T-helper 2 cell treated with Interferon-gamma antibody and Interleukin-4, amounts not matched to agents 5 μg/mL and 100 μg/mL, for 36 hours (primary cell): ENCODE measurements at regions not wholly inside any gene's neighbourhood (a gene's known extent, or its start where the extent isn't known, plus 50 kb on each side); places are given as distances from the start of the nearest gene placed in this dataset.
"Not testable (repeated sequence)": the region's sequence is repeated elsewhere in the genome, so short reads cannot be mapped to it uniquely, and the experiment has no call there.

Experiments
- DNase-seq: peaks from one replicate; pipeline ENCODE4 v3.0.0; 2021; ENCODE audit warnings: low spot score
- H3K27ac Mint-ChIP-seq: one replicate; pipeline ENCODE4 v1.8.0; 2021; ENCODE audit warnings: mild to moderate bottlenecking, mixed read lengths
- H3K27me3 Mint-ChIP-seq: one replicate; pipeline ENCODE4 v1.8.0; 2021; ENCODE audit warnings: low read depth, mixed read lengths
- H3K36me3 Mint-ChIP-seq: one replicate; pipeline ENCODE4 v1.8.0; 2021; ENCODE audit warnings: low read depth, mixed read lengths
- H3K4me1 Mint-ChIP-seq: one replicate; pipeline ENCODE4 v1.8.0; 2021; ENCODE audit warnings: low read depth, mixed read lengths
- H3K4me3 Mint-ChIP-seq: one replicate; pipeline ENCODE4 v1.8.0; 2022; ENCODE audit warnings: mild to moderate bottlenecking, moderate library complexity, mixed read lengths
- H3K9me3 Mint-ChIP-seq: one replicate; pipeline ENCODE4 v1.8.0; 2021; ENCODE audit warnings: mixed read lengths

- not testable (repeated sequence) for H3K27ac Mint-ChIP-seq, H3K9me3 Mint-ChIP-seq
Observed at GRCh38 chr16:29138698-29139097, 153.8 kb downstream of the LAT start.

GRCh38 chr16:29137894-29138662, 153.2 kb downstream of the LAT start:
- H3K9me3 Mint-ChIP-seq, H3K36me3 Mint-ChIP-seq, H3K4me3 Mint-ChIP-seq, DNase-seq, H3K27me3 Mint-ChIP-seq, H3K4me1 Mint-ChIP-seq: not testable (repeated sequence)
- peak overlapping the region; percentile 26 for H3K27ac Mint-ChIP-seq

More at GRCh38 chr16:29138698-29139097, 153.8 kb downstream of the LAT start:
- not testable (repeated sequence) for H3K4me1 Mint-ChIP-seq, DNase-seq, H3K27me3 Mint-ChIP-seq, H3K36me3 Mint-ChIP-seq, H3K4me3 Mint-ChIP-seq

DNA sequence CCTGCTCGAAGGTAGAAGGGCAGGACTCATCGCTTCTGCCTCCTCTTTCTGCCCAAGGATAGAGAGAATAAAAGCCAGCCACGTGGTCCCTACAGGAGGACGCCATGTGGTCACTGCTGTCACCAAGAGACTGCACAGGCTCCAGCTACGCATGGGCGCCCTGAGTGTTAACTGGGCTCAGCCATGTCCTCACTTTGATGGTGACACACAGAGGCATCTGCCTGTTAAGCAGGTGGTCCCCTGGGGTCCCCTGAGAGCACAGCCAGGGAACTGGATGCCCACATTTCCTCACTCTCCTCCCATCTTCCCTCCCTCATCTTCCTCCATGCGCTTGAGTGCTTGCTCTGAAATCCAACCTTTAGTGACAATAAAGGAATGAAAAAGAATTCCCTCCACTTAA, 152.6 kb downstream of the LAT start:
- not testable (repeated sequence) for H3K4me1 Mint-ChIP-seq, H3K4me3 Mint-ChIP-seq, H3K9me3 Mint-ChIP-seq, H3K36me3 Mint-ChIP-seq, H3K27me3 Mint-ChIP-seq, DNase-seq
- peak overlapping the region; percentile 26 for H3K27ac Mint-ChIP-seq

GRCh38 chr16:29136916-29137315, 152.1 kb downstream of the LAT start:
- not testable (repeated sequence) for H3K27ac Mint-ChIP-seq, DNase-seq, H3K9me3 Mint-ChIP-seq, H3K4me3 Mint-ChIP-seq, H3K27me3 Mint-ChIP-seq, H3K4me1 Mint-ChIP-seq, H3K36me3 Mint-ChIP-seq

- H3K36me3 Mint-ChIP-seq, H3K27me3 Mint-ChIP-seq, H3K4me1 Mint-ChIP-seq, H3K27ac Mint-ChIP-seq, DNase-seq, H3K4me3 Mint-ChIP-seq, H3K9me3 Mint-ChIP-seq: not testable (repeated sequence)
Observed at GRCh38 chr16:29136046-29136696, 151.3 kb downstream of the LAT start.

- not testable (repeated sequence) for DNase-seq, H3K4me1 Mint-ChIP-seq, H3K9me3 Mint-ChIP-seq, H3K4me3 Mint-ChIP-seq, H3K36me3 Mint-ChIP-seq, H3K27me3 Mint-ChIP-seq, H3K27ac Mint-ChIP-seq
Observed at GRCh38 chr16:29135098-29135497, 150.2 kb downstream of the LAT start.

GRCh38 chr16:29133681-29134430, 149.0 kb downstream of the LAT start:
- not testable (repeated sequence) for H3K4me3 Mint-ChIP-seq, H3K4me1 Mint-ChIP-seq, H3K27me3 Mint-ChIP-seq, H3K9me3 Mint-ChIP-seq, DNase-seq, H3K36me3 Mint-ChIP-seq
- peak overlapping the region; percentile 11 for H3K27ac Mint-ChIP-seq

GRCh38 chr16:29132869-29133268, 148.0 kb downstream of the LAT start:
- not testable (repeated sequence) for H3K9me3 Mint-ChIP-seq, H3K4me1 Mint-ChIP-seq, H3K27me3 Mint-ChIP-seq, DNase-seq, H3K36me3 Mint-ChIP-seq, H3K27ac Mint-ChIP-seq, H3K4me3 Mint-ChIP-seq

- not testable (repeated sequence) for H3K27ac Mint-ChIP-seq, H3K4me1 Mint-ChIP-seq, H3K27me3 Mint-ChIP-seq
Observed at GRCh38 chr16:29132444-29132843, 147.6 kb downstream of the LAT start.

DNA sequence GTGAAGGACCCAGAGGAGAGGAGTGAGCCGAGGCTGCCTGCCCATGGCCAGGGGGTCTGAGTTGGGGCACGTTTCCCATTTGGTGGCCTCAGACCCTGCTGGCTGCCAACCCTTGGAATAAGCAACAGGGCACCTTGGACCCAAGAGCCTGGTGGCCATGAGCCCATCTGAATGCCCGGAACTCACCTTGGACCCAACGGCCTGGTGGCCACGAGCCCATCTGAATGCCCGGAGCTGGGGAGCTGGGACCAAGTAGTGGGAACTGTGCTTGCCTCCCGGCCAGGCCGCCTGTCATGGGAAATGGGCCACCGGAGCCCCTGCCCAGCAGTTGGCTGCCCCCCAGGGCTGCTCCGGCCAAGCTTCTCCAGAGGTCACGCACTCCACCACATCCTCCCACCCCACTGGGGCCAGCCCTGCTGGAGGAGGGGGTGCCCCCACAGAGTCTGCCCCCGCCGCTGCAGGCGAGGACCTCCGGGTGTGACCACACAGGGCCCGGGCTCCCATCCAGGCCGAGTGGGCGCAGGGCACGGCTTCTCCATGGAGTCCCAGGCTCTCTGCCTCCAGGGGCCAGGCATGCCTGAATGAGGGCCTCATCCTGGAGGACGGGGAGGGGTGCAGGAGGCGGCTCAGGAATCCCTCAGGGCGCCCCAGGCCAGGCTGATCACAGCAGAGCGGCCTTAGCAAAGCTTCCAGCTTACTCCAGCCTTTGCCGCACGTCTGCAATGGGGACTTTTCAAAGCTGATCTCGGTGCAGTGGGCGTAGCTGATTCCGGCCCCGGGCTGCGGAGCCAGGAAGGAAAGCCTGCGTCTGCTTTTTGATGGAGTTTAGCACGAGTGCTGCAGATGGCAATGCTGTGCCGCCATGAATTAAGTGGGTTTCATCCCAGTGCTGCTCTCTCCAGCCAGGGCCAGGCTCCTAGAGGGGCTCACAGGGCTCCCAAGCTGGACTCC, 146.3 kb downstream of the LAT start:
- not testable (repeated sequence) for H3K27me3 Mint-ChIP-seq, H3K4me3 Mint-ChIP-seq, H3K36me3 Mint-ChIP-seq, H3K27ac Mint-ChIP-seq, H3K9me3 Mint-ChIP-seq, H3K4me1 Mint-ChIP-seq, DNase-seq

More at GRCh38 chr16:29132444-29132843, 147.6 kb downstream of the LAT start:
- not testable (repeated sequence) for H3K9me3 Mint-ChIP-seq, H3K4me3 Mint-ChIP-seq, H3K36me3 Mint-ChIP-seq, DNase-seq

DNA sequence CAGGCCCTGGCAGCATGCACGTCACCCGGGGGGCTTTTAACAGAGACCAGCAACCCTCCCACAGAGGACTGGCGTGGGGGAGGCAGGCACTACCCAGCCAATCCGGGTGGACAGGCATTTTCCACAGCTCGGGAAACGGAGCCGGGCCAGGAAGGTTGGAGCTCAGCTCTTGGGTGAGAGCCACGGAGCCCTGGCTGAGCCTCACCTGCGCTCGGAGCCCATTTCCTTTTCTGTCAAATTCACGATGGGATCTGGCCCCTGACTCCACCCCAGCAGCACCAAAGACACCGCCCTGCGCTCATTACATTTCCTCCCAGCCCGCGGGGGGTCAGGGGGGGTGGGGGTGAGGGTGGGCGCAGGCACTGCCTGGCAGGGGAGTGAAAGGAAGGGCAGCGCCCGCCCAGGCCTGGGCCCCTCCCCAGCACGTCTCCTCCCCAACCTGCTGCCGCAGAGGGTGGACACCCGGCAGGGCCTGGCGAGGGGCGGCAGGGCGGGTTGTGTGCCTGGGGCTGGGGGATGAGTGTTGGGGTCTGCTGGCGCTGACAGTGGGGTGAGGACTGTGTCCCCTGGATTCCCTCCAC, 145.4 kb downstream of the LAT start:
- not testable (repeated sequence) for DNase-seq, H3K4me1 Mint-ChIP-seq, H3K4me3 Mint-ChIP-seq, H3K36me3 Mint-ChIP-seq, H3K27me3 Mint-ChIP-seq, H3K27ac Mint-ChIP-seq, H3K9me3 Mint-ChIP-seq

- not testable (repeated sequence) for H3K4me3 Mint-ChIP-seq, H3K27me3 Mint-ChIP-seq, H3K27ac Mint-ChIP-seq
Observed at GRCh38 chr16:29129458-29130038, 144.7 kb downstream of the LAT start.

More at GRCh38 chr16:29129458-29130038, 144.7 kb downstream of the LAT start:
- DNase-seq, H3K4me1 Mint-ChIP-seq, H3K36me3 Mint-ChIP-seq, H3K9me3 Mint-ChIP-seq: not testable (repeated sequence)
